Heart right ventricle (tissue), 16 donors: ENCODE measurements at regions not wholly inside any gene's neighbourhood (a gene's known extent, or its start where the extent isn't known, plus 50 kb on each side); places are given as distances from the start of the nearest gene placed in this dataset.

Experiments used
- ATAC-seq, 8 donors: fragments of 200-7000 bp; cut with Tn5 transposase; one replicate each; pipeline ENCODE4 v1.9.1; 2020; ENCODE audit warnings: mild to moderate bottlenecking in 8 of 8, moderate library complexity in 8 of 8, moderate number of reproducible peaks in 1 of 8
- DNase-seq, 2 donors: peaks; one replicate each; pipeline ENCODE4 v3.0.0-alpha.2; 2020
- H3K27ac ChIP-seq, 10 donors: fragments of 200-600 bp; sonication (generic) in 2 of 10; one replicate each; pipeline versions ENCODE4 v1.5.0 to v1.8.0; 2020 to 2022; ENCODE audit warnings: mild to moderate bottlenecking in 3 of 10
- H3K27me3 ChIP-seq, 7 donors: fragments of 200-600 bp; one replicate each; pipeline ENCODE4 v1.8.0; 2021 to 2022; ENCODE audit warnings: mild to moderate bottlenecking in 2 of 7
- H3K36me3 ChIP-seq, 9 donors: fragments of 200-600 bp; sonication (generic) in 1 of 9; one replicate each; pipeline versions ENCODE4 v1.5.0 to v1.8.0; 2020 to 2022; ENCODE audit warnings: mild to moderate bottlenecking in 2 of 9
- H3K4me1 ChIP-seq, 9 donors: fragments of 200-600 bp; sonication (generic) in 1 of 9; one replicate each; pipeline versions ENCODE4 v1.5.0 to v1.8.0; 2020 to 2022; ENCODE audit warnings: mild to moderate bottlenecking in 4 of 9
- H3K4me3 ChIP-seq, 10 donors: fragments of 200-600 bp; sonication (generic) in 2 of 10; one replicate each; pipeline versions ENCODE4 v1.5.0 to v1.8.0; 2020 to 2022; ENCODE audit warnings: mild to moderate bottlenecking in 7 of 10, moderate library complexity in 2 of 10
- H3K9me3 ChIP-seq, 11 donors: fragments of 200-600 bp in 10 of 11; sonication (generic) in 2 of 11; one replicate each; pipeline versions ENCODE4 v1.5.0 to v1.8.0; 2013 to 2022; ENCODE audit warnings: mild to moderate bottlenecking in 2 of 11, control low read depth in 1 of 11, moderate library complexity in 1 of 11
- WGBS, 2 donors: extraction: QIAGEN DNeasy Blood & Tissue Kit; methylation state at CpG; one replicate each; pipeline ENCODE4 v1.1.7; 2013; ENCODE audit warnings: inconsistent platforms in 1 of 2; 5-methylcytosine and 5-hydroxymethylcytosine counted together
- intact Hi-C, 10 donors: fragments of 100-400 bp; cut with DNase I; formaldehyde crosslinking; loops; one replicate each; pipeline versions ENCODE4 v1.11.1 to v1.14.2; 2022
- TF ChIP-seq, protein P1 (sequence below), 9 donors: fragments of 200-600 bp; sonication (generic) in 2 of 9; IDR thresholded peaks; one replicate each; pipeline versions ENCODE4 v1.5.0 to v1.8.0; 2021 to 2022; ENCODE audit warnings: antibody characterized with exemption in 9 of 9, mild to moderate bottlenecking in 5 of 9, moderate library complexity in 1 of 9
- donor health status: Arrhythmogenic right ventricular cardiomyopathy.
- donor health status: ischemic (EF 13 %, LVEDD 7.1; RV severe dilation, severe dysfunction).
- donor health status: healthy with polysubstance abuse.
- donor health status: DM: no; HTN: yes; CAD: no.
- donor health status: DM: no; HTN: no; CAD: no.
- donor health status: ischemic (EF 25% LVEDD 6.9; RV normal size, moderate dysfunction).
- donor health status: ischemic (EF 25% LVEDD 5.7; RV mildly dilated, moderate dysfunction).
- donor health status: healthy.
- donor health status: DM: yes; HTN: yes; CAD: no.
- donor health status: Ischemic cardiomyopathy.
- donor health status: ischemic (EF 35%, LVEDD 5.7; RV mildly dilated, moderate dysfunction).
- donor health status: nonischemic (EF 11% LVEDD 7.7; RV severe dilation, severe dysfunction).
- donor health status: DM: yes; HTN: yes; CAD: no.
- donor health status: PGD.
- donor health status: ischemic (EF 29% LVEDD 5.4; RV normal size, mild dysfunction).
- donor health status: nonischemic (EF 23%, LVEDD 6.1; RV moderate dilation, normal function).

DNA sequence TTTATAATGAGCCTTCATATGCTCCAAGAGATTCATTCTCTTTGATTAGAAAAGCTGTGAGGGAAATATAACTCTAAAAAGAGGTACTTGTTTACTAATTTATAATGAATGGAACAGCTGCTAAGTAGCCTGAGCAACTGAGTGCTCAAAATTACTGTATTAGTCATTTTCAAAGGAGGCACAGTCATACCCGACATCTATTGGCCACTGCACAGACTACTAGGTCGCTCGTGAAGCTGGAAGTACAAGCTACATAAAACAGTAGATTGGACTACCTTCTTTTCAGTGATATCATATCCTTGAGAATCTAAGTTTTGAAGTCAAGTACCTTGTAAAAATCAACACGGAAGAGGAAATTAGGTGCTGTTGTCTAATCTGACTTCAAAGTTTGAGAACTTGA is 52.0 kb upstream of the GLRB start:
- WGBS, 2 donors: 82 to 93% methylated on average over 4 of the region's 4 CpGs
- Histone ChIP-seq H3K4me1 (peaks cover 0 to 7% (median 0%) of the 10 kb centered on the region in 9 donors), H3K36me3 (no peaks in the 10 kb centered on the region), H3K27ac (no peak overlapping the region), H3K27me3 (peaks cover 0 to 3% (median 0%) of the 10 kb centered on the region in 7 donors), H3K9me3 (no peaks in the 10 kb centered on the region), H3K4me3 (no peak overlapping the region)
- intact Hi-C loops: loop anchor here in 1 of 10 donors (5.0 kb wide), 1 partner anchor 1588 kb away; no protein-coding TSS in a partner anchor
- ATAC-seq (no peak), DNase-seq (no peak)
- TF ChIP-seq, protein P1, sequence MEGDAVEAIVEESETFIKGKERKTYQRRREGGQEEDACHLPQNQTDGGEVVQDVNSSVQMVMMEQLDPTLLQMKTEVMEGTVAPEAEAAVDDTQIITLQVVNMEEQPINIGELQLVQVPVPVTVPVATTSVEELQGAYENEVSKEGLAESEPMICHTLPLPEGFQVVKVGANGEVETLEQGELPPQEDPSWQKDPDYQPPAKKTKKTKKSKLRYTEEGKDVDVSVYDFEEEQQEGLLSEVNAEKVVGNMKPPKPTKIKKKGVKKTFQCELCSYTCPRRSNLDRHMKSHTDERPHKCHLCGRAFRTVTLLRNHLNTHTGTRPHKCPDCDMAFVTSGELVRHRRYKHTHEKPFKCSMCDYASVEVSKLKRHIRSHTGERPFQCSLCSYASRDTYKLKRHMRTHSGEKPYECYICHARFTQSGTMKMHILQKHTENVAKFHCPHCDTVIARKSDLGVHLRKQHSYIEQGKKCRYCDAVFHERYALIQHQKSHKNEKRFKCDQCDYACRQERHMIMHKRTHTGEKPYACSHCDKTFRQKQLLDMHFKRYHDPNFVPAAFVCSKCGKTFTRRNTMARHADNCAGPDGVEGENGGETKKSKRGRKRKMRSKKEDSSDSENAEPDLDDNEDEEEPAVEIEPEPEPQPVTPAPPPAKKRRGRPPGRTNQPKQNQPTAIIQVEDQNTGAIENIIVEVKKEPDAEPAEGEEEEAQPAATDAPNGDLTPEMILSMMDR (IDR thresholded peaks at IDR 0.05): no peak

DNA sequence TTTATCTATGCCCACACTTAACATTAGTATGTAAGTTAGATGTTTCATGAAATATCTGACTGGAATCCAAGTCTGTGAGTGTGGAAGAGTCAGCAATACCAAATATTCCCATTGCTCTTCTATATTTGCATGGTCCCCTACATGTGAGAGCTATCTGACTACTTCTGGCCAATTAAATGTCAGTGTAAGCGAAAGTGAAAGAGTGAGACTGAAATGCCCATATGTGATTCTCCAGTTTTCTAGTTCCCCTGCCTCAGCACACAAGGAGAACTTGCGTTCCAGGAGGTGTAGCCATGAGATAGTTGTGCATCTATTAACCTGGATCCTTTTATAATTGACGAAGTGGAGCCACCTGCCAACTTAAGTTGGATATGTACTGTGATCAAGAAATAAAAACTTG is 50.1 kb upstream of the GLRB start:
- Histone ChIP-seq H3K4me3 (no peak overlapping the region), H3K27ac (no peak overlapping the region), H3K36me3 (no peaks in the 10 kb centered on the region), H3K9me3 (peaks cover 0 to 10% (median 0%) of the 10 kb centered on the region in 11 donors), H3K4me1 (no peaks in the 10 kb centered on the region), H3K27me3 (peaks cover 0 to 3% (median 0%) of the 10 kb centered on the region in 7 donors)
- ATAC-seq: no peak
- 91 to 92% methylated on average over 3 of the region's 3 CpGs for WGBS, 2 donors
- TF ChIP-seq, protein P1 (IDR thresholded peaks at IDR 0.05): no peak
- DNase-seq: no peak
- intact Hi-C loops: no loop called here
